AG20443 (cell line): ENCODE measurements at regions not wholly inside any gene's neighbourhood (a gene's known extent, or its start where the extent isn't known, plus 50 kb on each side); places are given as distances from the start of the nearest gene placed in this dataset.

Experiments
- DNase-seq: peaks from one replicate; pipeline ENCODE4 v3.0.0; 2012; ENCODE audit warnings: low spot score, mixed read lengths

GRCh38 chr19:31600731-31601295 is 251.6 kb upstream of the TSHZ3 start:
- no peak for DNase-seq

DNA sequence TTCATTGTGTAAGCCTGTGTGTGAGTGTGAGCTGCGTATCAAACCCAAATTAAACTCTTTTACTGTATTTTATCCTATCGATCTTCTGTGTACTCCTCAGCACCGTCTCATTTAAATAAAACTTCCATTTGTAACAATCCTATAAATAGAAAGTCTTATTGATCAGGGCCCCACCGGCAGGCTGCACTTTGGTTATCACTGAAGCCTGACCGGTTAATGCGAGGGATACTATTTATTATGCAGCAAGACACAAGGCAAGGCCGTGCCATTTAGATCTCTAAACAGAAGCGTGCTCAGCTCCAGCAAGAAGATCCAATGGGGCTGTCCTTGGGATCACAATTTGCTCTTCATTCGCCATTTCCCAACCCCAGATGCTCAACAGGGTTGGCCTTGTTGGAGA is 252.6 kb upstream of the TSHZ3 start:
- no peak for DNase-seq

DNA sequence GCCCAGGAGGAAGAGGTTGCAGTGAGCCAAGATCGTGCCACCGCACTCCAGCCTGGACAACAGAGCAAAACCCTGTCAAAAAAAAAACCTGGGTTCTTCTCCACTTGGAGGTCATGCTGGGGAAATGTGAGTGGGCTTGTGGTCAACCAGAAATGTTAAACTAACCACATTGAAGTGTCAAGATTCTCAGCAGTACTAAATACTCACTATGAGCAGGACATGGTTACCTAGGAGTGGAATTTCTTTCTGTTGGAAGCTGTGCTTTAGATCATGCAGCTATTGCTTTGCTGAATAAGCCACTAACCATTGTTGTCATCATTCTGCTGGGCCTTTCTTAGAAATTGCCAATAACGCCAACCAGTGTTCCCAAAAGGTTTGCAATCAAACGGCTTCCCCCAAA is 253.3 kb upstream of the TSHZ3 start:
- DNase-seq = no peak

DNA sequence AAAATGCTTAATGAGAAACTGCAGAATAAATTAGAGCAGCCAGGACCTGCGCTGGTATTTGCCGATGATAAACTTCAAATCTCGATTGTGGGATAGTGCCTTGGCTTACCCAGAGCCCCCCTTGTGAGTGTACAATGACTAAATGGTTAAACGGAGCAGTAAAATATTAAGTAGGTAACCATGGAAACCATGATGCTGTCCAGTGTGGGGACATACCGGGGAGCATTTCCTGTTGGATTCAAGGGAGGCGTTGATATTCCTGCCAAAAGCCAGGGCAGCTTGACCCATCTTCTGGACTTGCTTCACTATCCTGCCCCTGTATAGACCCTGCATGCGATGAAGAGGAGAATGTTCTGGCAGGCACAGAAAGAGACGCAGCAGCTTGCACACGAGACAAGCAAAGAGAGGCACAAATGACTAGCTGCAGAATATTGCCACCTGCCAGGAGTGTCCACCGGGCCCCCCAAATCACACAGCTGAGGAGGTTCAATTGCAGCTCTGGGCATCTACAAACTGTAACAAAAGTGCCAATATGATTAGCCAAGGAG is 255.3 kb upstream of the TSHZ3 start:
- DNase-seq = no peak

DNA sequence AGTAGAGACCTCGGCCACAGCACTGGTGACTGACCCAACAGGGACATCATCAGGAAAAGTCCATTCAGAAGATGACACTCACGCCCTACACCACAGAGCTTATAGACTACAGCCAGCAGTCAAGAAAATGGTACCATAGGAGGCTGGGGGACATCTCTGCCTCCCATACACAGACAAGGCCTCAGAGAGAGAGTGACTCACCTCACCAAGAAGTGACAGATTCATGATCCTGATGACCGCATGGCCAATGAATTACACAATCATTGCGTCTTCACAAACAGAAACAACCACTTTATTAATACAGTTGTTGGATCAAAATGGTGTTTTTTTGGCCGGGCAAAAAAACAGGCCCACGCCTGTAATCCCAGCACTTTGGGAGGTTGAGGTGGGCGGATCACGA is 260.8 kb upstream of the TSHZ3 start:
- no peak for DNase-seq

DNA sequence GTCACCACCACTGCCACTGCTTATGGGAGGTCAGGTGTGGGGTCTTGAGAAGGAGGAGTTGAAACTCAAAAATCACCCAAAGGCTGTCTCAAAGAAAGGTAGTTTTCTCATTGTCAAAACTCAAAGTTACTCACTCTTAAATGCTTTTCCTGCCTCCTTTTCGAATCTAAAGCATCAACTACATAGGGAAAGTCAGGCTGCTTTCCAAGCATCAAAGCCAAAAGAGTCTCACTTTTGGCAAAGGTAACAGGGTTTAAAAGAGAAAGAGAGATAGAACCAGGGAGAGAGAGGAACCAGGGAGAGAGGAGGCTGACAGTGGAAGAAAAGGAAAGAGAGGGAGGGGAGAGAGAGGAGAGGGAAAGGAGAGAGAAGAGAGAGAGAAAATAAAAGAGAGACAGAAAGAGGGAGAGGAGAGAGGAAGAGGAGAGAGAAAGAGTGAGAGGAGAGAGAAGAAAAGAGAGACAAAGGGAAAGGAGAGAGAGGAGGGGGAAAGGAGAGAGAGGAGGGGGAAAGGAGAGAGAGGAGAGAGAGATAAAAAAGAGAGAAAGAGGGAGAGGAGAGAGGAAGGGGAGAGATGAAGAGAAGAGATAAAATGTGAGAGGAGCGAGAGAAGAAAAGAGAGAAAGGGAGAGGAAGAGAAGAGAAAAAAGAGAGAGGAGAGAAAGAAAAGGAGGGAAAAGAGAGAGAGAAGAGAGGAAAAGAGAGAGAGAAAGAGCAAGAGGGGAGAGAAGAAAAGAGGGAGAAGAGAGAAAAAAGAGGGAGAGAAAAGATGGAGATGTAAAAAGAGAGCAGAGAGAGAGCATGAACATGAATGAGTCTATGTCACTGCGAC is 262.0 kb upstream of the TSHZ3 start:
- DNase-seq = no peak

GRCh38 chr19:31612873-31613272 is 263.6 kb upstream of the TSHZ3 start:
- no peak for DNase-seq

GRCh38 chr19:31613683-31614219 is 264.5 kb upstream of the TSHZ3 start:
- DNase-seq = no peak

DNA sequence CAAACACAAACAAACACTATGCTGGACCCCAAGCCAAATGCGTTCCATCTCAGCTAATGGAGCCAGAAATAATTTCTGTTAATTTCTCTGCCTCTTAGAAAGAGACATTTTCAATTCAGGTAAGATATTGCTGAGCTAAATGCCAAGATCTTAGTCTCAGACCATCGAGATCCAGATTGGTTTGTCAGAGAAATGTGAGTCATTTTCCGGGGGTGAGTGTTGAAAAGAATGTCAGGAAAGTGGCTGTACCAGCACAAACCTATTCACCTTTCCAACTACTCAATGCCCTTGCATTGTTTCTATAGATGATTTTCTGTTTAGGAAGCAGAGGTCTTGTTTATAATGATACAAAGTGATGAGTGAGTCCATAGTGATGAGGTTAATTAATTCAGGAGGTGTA is 266.8 kb upstream of the TSHZ3 start:
- no peak for DNase-seq

DNA sequence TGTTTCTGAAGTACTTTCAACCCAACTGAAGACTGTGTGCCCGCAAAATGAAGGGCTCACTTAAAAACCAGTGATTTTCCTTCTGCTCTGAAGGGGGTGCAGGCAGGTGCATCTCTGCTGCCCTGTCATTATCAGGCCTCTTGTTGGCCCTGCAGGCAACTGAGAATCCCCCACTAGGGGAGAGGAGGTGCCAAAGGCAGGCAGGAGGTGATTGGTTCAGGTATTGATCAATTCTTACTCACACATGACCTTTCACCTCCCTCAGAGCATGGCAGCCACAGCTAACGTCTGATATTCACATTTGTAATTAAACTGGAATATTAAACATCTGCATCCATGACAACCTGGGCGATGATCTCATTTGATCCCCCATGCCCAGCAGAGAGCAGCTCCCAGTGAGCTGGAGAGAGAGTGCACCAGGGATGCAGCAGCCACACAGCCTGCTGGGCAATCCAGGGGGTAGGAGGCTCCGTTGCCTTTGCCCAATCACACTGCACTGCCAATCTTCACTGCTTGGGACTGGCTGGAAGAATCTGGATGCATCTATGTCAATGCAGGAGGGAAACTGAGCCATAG is 267.9 kb upstream of the TSHZ3 start:
- no peak for DNase-seq

- DNase-seq = no peak
Measured at GRCh38 chr19:31625056-31625455, 275.8 kb upstream of the TSHZ3 start.

- DNase-seq = no peak
Measured at GRCh38 chr19:31625575-31625974, 276.3 kb upstream of the TSHZ3 start.

DNA sequence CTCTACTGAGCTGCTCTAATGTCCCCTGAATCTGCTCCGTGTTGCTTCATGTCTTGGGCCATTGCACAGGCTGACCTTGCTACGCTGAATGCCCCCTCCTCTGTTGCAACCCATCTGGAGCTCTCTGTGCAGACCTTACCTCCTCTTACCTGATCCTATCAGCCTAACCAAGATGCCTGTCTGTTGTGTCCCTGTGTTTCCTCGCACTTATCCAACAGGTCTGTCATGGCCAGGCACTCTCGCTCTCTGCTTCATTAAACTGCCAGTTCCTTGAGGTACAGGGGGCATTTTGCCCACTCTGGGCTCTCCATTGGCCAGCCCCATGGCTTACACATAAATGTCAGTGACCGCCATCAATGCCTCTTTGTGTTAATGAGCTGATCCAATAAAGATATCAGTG is 277.7 kb upstream of the TSHZ3 start:
- no peak for DNase-seq

GRCh38 chr19:31627620-31628365 is 278.6 kb upstream of the TSHZ3 start:
- DNase-seq = no peak

- DNase-seq = no peak
Measured at GRCh38 chr19:31629579-31630363, 280.5 kb upstream of the TSHZ3 start.

DNA sequence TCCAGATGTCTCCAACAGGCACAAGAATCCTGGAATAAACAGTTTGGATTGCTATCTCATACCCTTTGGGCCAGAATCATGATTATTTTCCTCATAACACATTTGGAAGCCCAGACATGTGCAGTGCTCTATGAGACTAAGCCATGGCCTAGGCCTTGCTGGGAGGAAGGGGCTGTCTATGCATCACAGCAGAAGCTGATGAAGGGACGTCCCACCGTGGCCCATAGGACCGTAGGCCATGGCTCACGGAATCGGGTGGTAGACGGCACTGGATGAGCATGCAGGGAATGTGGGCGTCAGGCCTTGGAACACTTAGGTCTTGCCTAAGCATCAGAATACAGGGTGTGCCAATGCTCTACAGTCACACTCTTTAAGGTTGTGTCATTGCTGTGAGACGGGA is 283.8 kb upstream of the TSHZ3 start:
- no peak for DNase-seq

DNA sequence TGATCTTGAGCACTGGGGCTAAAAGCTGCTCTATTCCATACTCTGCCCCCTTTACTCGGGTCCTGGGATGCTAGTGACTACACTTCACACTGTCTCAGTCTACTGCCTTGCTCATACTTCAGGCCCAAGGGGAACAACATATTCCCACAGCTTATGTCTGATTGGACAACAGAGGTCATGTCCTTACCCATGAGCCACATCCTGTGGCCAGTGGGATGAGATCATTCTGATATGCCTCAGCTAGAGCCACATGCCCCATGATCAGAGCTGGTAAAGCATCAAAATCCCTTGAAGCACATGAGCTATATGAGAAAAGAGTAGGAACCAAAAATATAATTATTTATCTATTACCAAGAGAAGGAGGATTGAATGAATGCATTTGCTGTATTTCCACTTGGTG is 290.1 kb upstream of the TSHZ3 start:
- DNase-seq = no peak

DNA sequence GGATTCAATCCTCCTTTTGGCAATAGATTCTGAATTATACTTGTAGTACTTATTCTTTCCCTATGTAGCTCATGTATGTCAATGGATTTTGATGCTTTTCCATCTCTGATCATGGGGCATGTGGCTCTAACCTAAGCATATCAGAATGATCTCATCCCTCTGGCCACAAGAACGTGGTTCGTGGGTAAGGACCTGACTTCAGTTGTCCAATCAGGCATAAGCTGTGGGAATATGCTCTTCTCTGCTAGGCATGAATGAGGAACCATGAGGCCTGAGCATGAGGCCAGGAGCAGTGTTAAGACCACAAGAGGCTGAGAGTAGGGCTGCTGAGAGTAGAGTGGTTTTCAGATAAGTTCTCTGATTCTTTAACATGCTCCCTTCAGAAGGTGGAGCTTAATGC is 292.4 kb upstream of the TSHZ3 start:
- DNase-seq = no peak

- DNase-seq = no peak
Measured at GRCh38 chr19:31648347-31648746, 299.1 kb upstream of the TSHZ3 start.

DNA sequence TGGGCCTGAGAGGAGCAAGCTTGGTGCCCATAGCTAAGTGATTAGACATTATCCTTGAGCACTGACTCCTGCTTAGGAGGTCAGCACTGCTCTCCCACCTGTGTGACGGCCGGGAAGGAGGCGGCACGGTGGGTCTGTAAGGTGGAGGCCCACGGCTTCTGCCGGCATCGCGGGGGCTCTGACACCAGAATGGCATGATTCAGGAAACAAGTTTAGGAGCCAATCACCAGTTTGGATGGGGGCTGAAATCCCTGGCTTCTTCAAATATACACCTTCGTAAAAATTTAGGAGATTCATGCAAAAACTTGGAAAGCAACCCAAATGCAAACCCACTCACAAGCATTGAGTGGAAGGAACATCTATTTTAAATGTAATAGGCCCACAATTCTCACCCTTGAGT is 307.3 kb upstream of the TSHZ3 start:
- no peak for DNase-seq
